ENCODE measurements at regions not wholly inside any gene's neighbourhood (a gene's known extent, or its start where the extent isn't known, plus 50 kb on each side); places are given as distances from the start of the nearest gene placed in this dataset.

DNA sequence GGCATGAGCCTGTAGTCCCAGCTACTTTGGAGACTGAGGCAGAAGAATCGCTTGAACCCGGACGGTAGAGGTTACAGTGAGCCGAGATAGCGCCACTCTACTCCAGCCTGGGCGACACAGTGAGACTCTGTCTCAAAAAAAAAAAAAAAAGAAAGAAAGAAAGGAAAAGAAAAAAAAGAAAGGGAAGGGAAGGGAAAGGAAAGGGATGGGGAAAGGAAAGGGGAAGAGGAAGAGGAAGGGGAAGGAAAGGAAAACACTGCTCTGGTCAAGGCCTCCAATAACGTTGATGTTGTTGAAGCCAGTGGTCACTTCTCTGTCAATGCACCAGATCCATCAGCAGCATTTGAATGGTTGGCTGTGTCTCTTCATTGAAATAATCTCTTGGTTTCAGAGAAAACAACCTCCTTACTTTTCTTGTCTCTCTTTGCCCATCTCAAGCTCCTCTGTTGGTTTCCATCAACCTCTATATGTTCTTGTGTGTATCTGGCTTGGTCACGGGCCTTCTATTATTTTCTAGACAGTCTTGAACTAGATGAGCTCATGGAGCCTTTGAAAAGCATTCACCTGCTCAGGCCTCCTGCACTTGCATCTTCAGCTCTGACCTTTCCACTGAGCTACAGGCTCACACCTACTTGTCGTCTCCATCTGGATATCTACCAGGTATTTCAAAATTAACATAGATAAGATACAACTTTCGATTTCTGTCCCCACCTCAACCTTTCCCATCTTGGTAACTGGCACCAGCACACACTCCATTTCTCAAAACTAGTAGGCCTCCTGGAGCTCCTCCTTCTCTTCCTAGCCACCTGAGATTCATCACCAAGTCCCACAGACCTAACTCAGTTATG lies 69.4 kb upstream of the LAPTM4A start:
- no peak for TF ChIP-seq CTCF (IDR thresholded peaks at IDR 0.05)
- ATAC-seq (ENCODE audit: poor library complexity) (no peak), DNase-seq (no peak)
- H3K4me3 ChIP-seq (ENCODE audit: low read length): no peak overlapping the region
- Mint-ChIP-seq H3K4me3 (no peak overlapping the region), H3K36me3 (ENCODE audit: low read depth) (no peaks in the 10 kb centered on the region), H3K27ac (no peak overlapping the region), H3K9me3 (no peaks in the 10 kb centered on the region), H3K27me3 (peaks cover 12% of the 10 kb centered on the region), H3K4me1 (ENCODE audit: low read depth) (no peaks in the 10 kb centered on the region)
- intact Hi-C loops (cut with DNase I, micrococcal nuclease): no loop called here
- ChIA-PET CTCF (no interaction called here), POLR2A (no interaction called here)
- H3K36me3 ChIP-seq (ENCODE audit: insufficient read depth, low read length): no peaks in the 10 kb centered on the region
- H3K4me1 ChIP-seq (ENCODE audit: insufficient read depth, low read length): no peaks in the 10 kb centered on the region
- peaks cover 0 to 2% of the 10 kb centered on the region in 2 experiments for H3K27me3 ChIP-seq (ENCODE audit: control insufficient read depth in 1 of 2, insufficient read depth in 2 of 2, low read length in 2 of 2)
- H3K27ac ChIP-seq (ENCODE audit: low read depth in 1 of 2, low read length in 2 of 2): no peak overlapping the region
- H3K9me3 ChIP-seq (ENCODE audit: control insufficient read depth in 1 of 2, insufficient read depth in 1 of 2, low read length in 2 of 2): peaks cover 0 to 6% of the 10 kb centered on the region in 2 experiments

- intact Hi-C loops (cut with DNase I, micrococcal nuclease): no loop called here
- Histone ChIP-seq H3K9me3 (ENCODE audit: control insufficient read depth in 1 of 2, insufficient read depth in 1 of 2, low read length in 2 of 2) (peaks cover 0 to 10% of the 10 kb centered on the region in 2 experiments), H3K27ac (ENCODE audit: low read depth in 1 of 2, low read length in 2 of 2) (no peak overlapping the region), H3K4me3 (ENCODE audit: low read length) (no peak overlapping the region), H3K36me3 (ENCODE audit: insufficient read depth, low read length) (no peaks in the 10 kb centered on the region), H3K27me3 (ENCODE audit: control insufficient read depth in 1 of 2, insufficient read depth in 2 of 2, low read length in 2 of 2) (no peaks in the 10 kb centered on the region), H3K4me1 (ENCODE audit: insufficient read depth, low read length) (no peaks in the 10 kb centered on the region)
- no peak overlapping the region for H3K27ac Mint-ChIP-seq
- H3K36me3 Mint-ChIP-seq (ENCODE audit: low read depth): no peaks in the 10 kb centered on the region
- no peak overlapping the region for H3K4me3 Mint-ChIP-seq
- ChIA-PET CTCF (no interaction called here), POLR2A (no interaction called here)
- no peak for TF ChIP-seq CTCF (IDR thresholded peaks at IDR 0.05)
- ATAC-seq (ENCODE audit: poor library complexity): no peak
- no peak for DNase-seq
- H3K4me1 Mint-ChIP-seq (ENCODE audit: low read depth): no peaks in the 10 kb centered on the region
- H3K9me3 Mint-ChIP-seq: no peaks in the 10 kb centered on the region
- H3K27me3 Mint-ChIP-seq: peaks cover 12% of the 10 kb centered on the region
Observed at GRCh38 chr2:20118051-20118450, 66.6 kb upstream of the LAPTM4A start.

DNA sequence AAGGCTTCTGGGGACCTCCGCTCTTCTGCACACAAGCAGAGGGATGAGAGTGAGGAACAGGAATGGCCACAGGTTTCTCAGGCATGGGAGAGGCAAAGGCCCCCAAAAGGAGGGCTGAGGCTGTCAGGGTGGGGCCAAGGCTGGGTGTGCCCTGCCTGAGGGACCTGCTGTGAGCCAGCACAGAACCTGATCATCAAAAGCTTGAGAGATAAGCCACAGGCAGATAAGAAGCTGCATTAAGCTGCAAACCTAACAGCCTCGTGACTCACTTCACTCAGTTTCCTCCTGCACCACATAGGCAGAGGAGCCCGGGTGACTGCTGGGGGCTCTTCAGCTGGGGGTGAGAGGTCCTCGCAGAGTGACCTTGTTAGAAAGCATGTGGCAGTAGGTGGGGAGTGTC lies 64.5 kb upstream of the LAPTM4A start:
- intact Hi-C loops (cut with DNase I, micrococcal nuclease): no loop called here
- Mint-ChIP-seq H3K27me3 (peaks cover 9% of the 10 kb centered on the region), H3K4me3 (no peak overlapping the region), H3K27ac (no peak overlapping the region), H3K9me3 (no peaks in the 10 kb centered on the region), H3K36me3 (ENCODE audit: low read depth) (no peaks in the 10 kb centered on the region), H3K4me1 (ENCODE audit: low read depth) (no peaks in the 10 kb centered on the region)
- peaks cover 0 to 10% of the 10 kb centered on the region in 2 experiments for H3K9me3 ChIP-seq (ENCODE audit: control insufficient read depth in 1 of 2, insufficient read depth in 1 of 2, low read length in 2 of 2)
- ChIA-PET POLR2A (no interaction called here), CTCF (no interaction called here)
- H3K4me3 ChIP-seq (ENCODE audit: low read length): no peak overlapping the region
- no peaks in the 10 kb centered on the region for H3K4me1 ChIP-seq (ENCODE audit: insufficient read depth, low read length)
- H3K27ac ChIP-seq (ENCODE audit: low read depth in 1 of 2, low read length in 2 of 2): no peak overlapping the region
- ATAC-seq (ENCODE audit: poor library complexity) (no peak), DNase-seq (no peak)
- TF ChIP-seq CTCF (IDR thresholded peaks at IDR 0.05): no peak
- H3K27me3 ChIP-seq (ENCODE audit: control insufficient read depth in 1 of 2, insufficient read depth in 2 of 2, low read length in 2 of 2): no peaks in the 10 kb centered on the region
- H3K36me3 ChIP-seq (ENCODE audit: insufficient read depth, low read length): no peaks in the 10 kb centered on the region

All from CD4-positive, alpha-beta T cell (primary cell).